Amygdala (tissue), 56 donors: ENCODE measurements at regions not wholly inside any gene's neighbourhood (a gene's known extent, or its start where the extent isn't known, plus 50 kb on each side); places are given as distances from the start of the nearest gene placed in this dataset.
A peak's percentile ranks its signal among the peaks of the same experiment; 100 is the strongest.
"Not testable (repeated sequence)": the region's sequence is repeated elsewhere in the genome, so short reads cannot be mapped to it uniquely, and the experiment has no call there.

ENCODE experiments used
- DNase-seq, 56 donors: peaks; one replicate each; lab custom pipeline; 2025; lab: John Stamatoyannopoulos, UW

DNA sequence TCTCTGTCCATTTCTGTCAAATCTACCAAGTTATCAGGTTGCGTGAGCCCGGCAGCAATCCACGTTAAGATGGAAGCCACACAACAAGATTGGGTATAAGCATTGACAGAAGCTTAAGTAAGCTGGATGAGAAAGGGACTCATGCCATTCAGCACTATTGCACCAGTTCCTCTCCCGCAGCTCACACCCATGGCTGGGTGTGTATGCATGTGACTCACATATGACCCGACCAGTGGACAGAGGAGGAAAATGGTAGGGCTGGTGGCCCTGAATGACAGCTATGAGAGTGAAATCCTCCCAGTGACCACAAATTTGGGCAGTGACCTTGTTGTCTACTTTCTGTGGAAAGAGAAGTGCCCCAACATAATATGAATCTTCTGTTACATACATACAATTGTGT, 113.5 kb downstream of the OTOR start:
- no peak for DNase-seq

DNA sequence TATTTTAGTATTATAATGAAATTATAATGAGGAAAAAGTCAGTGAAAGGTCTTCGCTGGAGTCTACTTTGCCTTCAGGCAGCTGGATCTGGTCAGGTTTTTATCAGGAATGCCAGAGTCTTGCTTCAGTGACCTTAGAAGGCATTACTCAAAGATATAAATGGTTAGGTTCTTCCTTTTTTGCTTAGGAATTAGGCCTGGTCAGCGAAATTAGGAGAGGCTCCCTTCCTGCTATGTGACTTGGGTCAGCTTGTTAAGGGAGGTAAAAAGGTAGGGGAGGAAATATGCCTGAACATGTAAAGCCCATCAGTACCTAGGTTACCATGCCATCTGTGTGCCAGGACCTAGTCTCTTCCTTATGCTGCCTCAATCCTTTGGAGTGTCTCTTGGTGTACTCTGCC, 115.1 kb downstream of the OTOR start:
- DNase-seq: no peak

DNA sequence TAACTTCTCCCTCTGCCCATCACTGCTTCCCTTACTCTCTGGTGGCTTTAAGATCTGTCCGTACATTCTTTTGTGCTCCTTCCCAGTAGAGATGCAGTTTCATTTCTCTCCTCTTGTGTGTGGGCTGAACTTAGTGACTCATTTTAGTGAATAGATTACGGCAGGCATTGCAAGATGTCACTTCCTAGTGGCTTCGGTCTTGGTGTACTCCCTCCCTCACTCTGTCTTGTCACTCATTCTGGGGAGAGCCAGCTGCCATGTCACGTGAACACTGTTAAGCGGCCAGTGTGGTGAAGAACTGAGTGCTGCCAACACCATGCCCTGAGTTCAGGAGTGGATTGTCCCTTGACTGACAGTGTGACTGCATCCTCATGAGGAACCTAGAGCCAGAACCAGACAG, 115.9 kb downstream of the OTOR start:
- DNase-seq: peak in 25 of 56 donors; percentile 1 to 59 (median 7)

DNA sequence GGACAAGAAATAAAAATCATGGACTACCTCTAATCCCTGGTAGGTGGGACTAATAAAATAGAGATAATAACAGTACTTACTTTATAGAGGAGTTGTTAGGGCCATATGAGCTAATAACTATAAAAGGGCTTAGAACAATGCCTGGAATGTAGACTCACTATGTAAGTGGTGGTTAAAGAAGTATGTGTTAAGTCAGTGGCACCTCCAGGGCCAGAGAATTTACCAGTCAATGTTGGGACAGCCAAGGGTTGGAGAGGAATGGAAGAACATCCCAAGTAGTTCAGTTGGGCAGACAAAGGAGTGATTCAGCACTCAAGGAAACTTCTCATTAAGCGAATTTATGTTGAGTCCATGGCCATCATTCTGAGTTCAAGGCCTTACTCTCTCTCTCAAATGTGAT, 116.8 kb downstream of the OTOR start:
- DNase-seq: no peak

DNA sequence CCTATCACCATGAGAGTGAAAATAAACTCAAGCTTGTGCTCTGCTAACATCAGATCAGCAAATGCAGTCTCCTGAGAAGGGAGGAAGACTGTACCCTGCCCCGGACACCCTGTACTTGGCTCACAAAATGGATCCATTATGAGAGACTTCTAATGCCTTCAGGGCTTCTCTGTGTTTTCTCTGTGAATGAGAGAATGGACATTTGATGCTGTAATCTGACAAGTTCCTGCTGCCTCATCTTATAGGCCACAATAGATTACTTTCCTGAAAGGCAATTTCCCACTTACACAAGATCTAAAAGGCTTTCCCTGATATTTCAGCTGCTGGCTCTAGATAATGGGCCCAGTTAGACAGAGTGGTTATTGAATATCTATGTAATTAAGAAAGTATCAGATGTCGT, 117.2 kb downstream of the OTOR start:
- DNase-seq: no peak

DNA sequence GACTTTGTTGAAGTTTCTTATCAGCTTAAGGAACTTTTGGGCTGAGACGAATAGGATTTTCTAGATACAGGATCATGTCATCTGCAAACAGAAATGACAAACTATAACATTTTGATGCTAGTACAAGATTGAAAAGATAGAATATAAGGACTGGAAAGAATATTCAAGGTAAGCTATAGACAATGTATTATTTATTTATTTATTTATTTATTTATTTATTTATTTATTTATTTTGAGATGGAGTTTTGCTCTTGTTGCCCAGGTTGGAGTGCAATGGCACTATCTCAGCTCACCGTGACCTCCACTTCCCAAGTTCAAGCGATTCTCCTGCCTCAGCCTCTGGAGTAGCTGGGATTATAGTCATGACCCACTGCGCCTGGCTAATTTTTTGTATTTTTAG, 125.0 kb downstream of the OTOR start:
- DNase-seq: not testable (repeated sequence)

DNA sequence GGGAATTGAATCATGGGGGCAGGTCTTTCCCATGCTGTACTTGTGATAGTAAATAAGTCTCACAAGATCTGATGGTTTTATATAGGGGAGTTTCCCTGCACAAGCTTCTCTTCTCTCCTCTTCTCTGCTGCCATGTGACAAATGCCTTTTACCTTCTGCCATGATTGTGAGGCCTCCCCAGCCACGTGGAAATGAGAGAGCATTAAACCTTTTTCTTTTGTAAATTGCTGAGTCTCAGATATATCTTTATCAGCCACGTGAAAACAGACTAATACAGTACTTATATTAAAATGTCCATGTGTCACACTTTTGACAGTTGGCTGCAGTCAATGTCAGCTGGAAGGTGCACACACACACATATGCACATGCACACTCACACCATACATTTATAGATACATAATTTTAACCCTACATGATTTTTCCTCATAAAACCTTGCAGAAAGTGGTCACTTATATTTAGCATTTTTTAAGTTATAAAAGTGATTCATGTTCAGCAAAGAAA, 128.9 kb downstream of the OTOR start:
- DNase-seq: no peak

DNA sequence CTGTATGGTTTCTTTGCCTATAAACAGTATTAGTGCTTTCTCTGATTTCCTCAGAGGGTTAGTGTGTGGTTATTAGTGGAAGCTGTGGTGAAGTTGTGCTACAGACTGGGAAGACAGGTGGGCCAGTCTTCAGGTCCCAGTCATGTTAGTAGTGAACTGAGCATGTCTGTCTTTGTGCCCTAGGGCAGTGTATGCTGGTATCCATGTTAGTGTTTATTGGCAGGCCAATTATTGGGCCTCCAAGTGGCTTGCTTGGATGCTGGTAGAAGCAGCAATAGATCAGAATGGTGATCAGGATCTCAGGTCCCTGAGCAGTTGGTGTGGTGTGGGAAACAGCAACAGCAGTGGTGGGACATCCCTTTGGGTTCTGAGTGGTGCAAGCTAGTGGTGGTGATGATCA, 137.6 kb downstream of the OTOR start:
- no peak for DNase-seq

DNA sequence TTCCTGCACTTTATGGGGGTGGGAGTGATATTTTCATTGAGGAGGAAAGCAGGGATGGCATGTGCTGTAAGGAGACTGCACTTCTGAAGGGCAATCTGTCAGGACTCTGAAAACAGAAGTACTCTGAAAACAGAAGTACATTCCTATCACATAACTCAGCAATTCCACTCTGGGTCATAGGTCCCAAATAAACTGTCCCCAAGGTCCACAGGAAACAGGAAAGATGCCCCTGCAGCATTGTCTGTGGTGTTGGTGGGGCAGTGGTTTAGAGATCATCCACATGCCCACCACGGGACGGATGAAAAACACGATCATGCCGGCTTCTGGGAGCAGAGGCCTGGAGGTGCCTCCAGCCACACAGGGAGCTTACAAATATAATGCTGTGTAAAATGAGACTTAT, 150.3 kb downstream of the OTOR start:
- no peak for DNase-seq

DNA sequence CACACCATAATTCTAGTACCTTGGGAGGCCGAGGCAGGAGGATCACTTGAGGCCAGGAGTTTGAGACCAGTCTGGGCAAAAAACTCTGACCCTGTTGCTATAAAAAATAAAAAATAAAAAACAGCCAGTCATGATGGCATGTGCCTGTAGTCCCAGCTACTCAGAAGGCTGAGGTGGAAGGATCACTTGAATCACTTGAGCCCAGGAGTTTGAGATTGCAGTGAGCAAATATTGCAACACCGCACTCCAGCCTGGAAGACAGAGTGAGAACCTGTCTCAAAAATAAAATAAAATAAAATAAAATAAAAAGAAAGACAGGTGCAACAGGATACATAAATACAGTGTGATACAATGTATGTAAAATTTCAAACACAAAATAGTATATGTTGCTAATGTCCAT, 154.5 kb downstream of the OTOR start:
- DNase-seq: no peak

DNA sequence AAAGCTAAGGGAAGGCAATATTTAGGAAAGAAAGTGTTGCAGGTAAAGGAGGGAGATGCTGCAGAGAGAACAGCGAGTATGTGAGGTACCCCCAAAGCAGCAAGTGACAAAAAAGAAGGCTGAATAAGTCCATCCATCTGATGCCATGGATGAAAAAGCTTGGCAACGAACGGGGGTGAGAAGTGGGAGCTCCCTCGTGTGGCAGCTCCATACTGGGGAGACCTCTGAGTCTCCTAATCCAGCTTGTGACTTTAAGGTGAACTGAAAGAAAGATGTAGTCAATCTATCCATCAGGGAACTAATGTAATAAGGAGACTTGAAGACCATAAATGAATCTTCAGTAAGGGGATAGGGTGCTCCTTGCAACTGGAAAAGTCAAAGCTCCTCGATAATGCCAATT, 156.6 kb downstream of the OTOR start:
- no peak for DNase-seq

DNA sequence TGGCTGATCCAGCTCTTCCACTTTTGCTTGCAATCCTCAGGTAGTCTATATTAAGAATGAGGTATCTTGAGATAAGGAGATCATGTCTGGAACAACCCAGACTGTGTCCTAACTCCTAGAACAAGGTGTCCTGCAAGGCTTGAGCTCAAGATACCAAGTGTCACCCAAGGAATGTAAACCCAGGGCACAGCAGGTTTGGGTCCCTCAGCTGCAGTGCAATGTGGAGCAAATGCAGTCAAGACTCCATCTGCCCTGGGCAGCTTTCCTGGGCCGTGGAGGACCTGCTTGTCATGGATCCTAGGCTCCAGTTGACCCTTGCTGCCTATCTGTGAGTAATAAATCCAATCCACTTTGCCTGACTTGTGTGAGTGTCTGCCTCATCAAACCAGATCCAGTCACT, 166.1 kb downstream of the OTOR start:
- no peak for DNase-seq

DNA sequence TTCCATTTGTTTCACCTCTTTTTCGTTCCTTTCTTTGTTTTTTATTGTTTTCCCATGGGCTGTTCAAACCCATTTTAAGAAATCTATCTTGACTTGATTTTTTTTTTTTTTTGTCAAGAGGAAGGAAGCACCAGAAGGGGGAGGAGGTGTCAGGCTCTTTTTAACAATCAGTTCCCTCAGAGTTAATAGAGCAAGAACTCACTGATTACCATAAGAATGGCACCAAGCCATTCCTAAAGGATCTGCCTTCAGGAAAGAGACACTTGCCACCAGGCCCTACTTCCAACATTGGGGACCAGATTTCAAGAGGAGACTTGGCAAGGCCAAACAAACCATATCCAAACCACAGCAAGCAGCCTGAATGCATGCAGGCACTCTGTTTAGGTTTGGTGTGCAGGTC, 168.0 kb downstream of the OTOR start:
- DNase-seq: no peak

DNA sequence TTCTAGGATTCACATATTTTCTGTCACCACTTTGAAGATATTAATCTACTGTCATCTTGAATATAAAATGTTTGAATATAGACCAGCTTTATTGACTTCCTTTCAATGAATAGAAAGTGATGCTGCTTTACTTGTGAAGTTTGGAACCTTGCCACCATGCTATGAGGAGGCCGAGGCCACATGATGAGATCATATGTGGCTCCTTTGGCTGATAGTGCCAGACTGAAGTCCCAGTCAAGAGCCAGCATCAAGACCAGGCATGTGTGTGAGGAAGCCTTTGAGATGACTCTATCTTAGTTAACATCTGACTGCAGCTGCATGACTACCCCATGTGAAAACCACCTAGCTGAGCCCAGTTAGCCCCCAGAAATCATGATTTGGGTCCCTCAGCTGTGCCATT, 169.5 kb downstream of the OTOR start:
- no peak for DNase-seq

DNA sequence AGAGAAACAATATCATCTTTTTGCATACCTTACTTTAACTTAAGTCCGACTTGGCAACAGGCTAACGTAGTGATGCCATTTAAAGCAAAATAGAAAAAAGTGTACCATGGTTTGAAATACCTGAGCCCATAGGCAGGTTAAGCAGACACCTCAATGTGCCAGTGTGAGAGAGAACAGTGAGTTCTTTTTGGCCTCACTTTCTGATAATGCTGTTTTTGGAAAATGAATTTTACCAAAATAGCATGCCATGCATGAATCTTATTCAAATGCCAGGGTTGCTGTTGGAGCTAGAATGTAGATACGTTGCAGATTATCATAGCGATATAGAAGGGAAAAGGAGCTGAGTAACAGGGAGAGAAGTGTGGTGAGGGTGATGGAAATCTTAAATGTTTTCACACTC, 170.2 kb downstream of the OTOR start:
- no peak for DNase-seq

DNA sequence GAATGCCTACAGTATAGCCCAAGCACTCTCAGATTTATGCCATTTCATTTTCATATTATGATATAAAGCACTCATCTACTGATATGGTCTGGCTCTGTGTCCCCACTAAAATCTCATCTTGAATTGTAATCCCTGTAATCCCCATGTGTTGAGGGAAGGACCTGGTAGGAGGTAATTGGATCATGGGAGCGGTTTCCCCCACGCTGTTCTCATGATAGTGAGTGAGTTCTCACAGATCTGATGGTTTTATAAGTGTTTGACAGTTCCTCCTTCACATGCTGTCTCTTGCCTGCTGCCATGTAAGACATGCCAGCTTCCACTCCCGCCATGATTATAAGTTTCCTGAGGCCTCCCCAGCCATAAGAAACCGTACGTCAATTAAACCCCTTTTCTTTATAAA, 171.7 kb downstream of the OTOR start:
- no peak for DNase-seq

DNA sequence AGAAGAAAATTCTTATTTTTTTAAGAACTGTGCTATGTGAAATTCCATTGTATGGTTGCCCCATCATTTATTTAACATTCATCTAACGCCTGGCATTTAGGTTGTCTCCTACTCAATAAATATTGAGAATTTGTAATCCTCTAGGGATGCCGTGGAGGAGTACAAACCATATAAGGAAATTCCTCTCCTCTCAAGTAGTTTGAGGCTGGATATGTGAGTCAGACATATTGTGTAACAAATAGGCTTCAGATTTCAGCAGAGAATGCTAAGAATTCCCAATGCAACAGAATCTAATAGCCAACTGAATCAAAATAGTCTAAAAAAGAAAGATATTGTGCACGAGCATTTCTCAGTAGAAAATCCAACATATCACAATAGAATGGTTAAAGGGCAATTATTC, 174.7 kb downstream of the OTOR start:
- DNase-seq: no peak

DNA sequence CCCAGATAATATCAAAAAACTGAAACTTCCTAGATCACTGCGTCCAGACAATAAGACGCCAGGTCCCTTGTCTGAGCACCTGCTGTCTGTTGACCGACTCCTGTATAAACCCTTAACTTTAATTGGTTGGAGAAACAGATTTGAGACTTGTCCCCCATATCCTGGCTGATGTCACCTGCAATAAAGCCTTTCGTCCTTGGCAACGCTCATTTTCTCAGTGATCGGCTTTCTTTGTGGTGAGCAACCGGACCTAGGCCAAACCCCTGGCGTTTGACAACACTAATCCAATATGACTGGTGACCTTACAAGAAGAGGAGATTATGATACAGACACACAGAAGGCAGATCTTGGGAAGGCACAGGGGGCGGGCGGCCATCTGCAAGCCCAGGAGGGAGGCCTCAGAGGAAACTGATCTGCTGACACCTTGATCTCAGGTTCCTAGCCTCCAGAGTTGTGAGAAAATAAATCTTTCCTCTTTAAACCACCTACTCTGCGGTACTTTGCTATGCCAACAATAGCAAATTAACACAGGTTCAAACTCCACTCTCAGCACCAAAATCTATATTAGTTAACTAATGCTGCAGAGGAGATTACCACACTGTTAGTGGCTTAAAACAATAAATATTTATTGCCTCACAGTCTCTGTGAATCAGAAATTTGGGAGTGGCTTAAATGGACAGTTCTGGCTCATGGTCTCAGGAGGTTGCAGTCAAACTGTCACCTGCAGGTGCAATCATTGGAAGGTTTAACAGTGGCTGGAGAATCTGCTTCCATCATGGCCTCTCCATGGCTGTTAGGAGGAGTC, 178.7 kb downstream of the OTOR start:
- DNase-seq: no peak

DNA sequence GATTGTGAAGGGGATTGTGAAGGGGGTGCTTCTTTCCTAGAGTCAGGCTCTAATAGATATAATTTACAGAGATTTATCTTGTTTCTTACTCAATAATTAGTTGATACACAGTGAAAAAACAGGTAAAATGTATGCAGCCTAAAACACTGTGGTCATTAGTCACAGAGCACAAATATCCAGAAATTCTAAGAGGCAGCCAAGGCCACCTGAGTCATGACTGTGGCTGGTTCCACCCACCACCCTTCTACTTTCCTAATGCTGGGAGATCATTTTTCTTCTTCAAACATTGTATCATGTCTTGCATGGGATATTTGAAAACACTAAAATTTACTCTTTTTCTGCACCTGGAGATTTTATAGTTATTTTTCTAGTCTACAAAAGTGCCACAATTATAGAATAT, 181.6 kb downstream of the OTOR start:
- DNase-seq: no peak

DNA sequence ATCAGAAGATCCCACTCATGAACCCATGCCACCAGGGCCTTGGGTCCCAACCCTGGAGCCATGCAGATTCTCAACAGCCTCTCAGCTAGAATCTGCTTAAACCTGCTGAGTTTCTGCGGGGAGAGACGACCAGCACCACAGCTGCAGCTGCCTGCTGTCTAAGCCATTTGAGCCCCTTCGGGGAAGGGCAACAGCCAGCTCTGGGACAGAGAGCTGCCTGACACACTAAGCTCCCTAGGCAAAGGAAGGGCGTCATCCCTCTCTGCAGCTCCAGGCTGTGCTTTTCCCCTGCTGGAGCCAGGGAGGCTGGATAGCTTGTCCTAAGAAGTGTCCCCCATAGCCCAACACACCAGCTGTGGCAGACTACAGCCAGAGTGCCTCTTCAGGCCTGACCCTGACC, 182.5 kb downstream of the OTOR start:
- no peak for DNase-seq

DNA sequence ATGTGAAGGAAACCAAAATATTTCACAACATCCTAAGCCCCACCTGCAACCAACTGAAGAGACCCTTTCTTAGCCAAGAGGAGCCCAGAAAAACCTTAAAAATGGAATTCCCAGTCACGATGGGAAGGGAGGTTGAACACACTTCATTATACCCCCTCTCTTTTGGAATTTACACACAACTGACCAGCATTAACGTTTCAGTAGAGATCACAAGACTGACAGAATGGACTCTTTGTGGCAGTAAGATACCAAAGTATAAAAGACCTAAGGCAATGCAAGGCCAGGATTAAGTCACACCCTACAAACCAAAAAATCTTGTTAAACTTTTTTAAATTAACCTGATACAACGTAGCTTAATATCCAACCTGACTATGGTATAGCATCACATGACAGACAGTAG, 190.9 kb downstream of the OTOR start:
- DNase-seq: no peak

DNA sequence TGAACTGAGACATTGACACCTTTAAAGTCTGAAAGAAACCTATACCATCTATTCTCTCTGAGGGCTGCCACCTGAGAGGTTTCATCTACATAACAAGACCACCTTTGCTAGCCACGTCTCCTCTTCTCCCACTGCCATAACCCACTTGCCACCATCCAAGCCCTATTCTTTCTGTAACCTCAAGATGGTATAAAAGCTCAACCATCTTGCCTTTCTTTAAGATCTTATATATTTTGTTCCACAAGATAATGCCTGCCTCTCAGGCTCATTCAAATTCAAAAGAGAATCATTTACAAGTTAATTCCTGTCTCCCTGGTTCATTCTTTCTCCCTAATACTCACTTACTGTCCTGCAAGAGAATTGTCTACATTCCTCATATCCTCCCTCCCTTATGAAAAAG, 192.5 kb downstream of the OTOR start:
- no peak for DNase-seq

DNA sequence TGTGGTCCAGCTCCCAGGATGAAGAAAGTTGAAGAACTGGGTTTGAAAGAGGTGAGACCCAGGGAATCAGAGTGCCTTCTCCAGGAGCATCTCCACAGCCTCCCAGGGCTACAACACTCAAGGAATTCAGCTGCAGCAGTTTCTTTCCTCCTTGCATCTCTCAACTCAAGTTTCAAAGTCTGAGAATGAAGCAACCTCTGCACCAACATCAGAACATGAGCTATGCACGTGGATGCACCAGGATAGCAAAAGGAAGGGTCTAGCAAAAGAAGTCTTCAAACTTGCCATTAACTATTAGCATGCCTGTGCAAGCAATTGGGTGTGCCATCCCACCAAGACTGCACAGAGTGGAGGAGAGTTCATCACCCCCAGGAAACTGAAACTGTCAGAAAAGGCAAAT, 193.9 kb downstream of the OTOR start:
- DNase-seq: no peak
